DOHH2 (cell line): ENCODE measurements at regions not wholly inside any gene's neighbourhood (a gene's known extent, or its start where the extent isn't known, plus 50 kb on each side); places are given as distances from the start of the nearest gene placed in this dataset.

ENCODE experiments used
- CTCF ChIP-seq: fragments of 200-600 bp; sonication (generic); IDR thresholded peaks from one replicate; pipeline ENCODE4 v1.5.1; 2014; ENCODE audit warnings: antibody characterized with exemption, mild to moderate bottlenecking, low read depth, low read length; ENCODE audit not compliant: poor library complexity, severe bottlenecking
- EZH2phosphoT487 ChIP-seq: fragments of 200-600 bp; sonication (generic); IDR thresholded peaks from 2 replicates; pipeline ENCODE4 v1.6.1; 2017; ENCODE audit warnings: borderline replicate concordance, mild to moderate bottlenecking, antibody characterized with exemption, low read length, moderate library complexity, mixed read lengths

GRCh38 chr3:56889131-56889530, 87.4 kb upstream of the ARHGEF3 start:
- TF ChIP-seq CTCF (no peak), EZH2phosphoT487 (no peak)
